ENCODE measurements at regions not wholly inside any gene's neighbourhood (a gene's known extent, or its start where the extent isn't known, plus 50 kb on each side); places are given as distances from the start of the nearest gene placed in this dataset.

GRCh38 chr2:35356332-35356731 is 999.2 kb upstream of the CRIM1 start (continued):
- TF ChIP-seq AR (CRISPR knock-in tag; IDR thresholded peaks at IDR 0.05) (no peak), NFE2L1 (CRISPR knock-in tag; IDR thresholded peaks at IDR 0.05) (no peak), ZNF232 (CRISPR knock-in tag; IDR thresholded peaks at IDR 0.05) (no peak), SMAD4 (CRISPR knock-in tag; IDR thresholded peaks at IDR 0.05) (no peak)

- peaks cover 29% of the 10 kb centered on the region for H3K9me3 Mint-ChIP-seq
- DNase-seq (ENCODE audit: low spot score) (no peak), ATAC-seq (no peak)
- H3K27ac Mint-ChIP-seq = no peak overlapping the region
- no peaks in the 10 kb centered on the region for H3K27me3 Mint-ChIP-seq (ENCODE audit: low read depth)
- no peaks in the 10 kb centered on the region for H3K4me1 Mint-ChIP-seq
- no peak overlapping the region for H3K4me3 Mint-ChIP-seq
- POLR2A ChIA-PET = interaction anchor here (0.6 kb wide), 1 partner anchor 962 kb away, joined by 4 read pairs; no protein-coding TSS in a partner anchor
- CTCF ChIA-PET = no interaction called here
- TF ChIP-seq ATF3 (CRISPR knock-in tag; conservative IDR thresholded peaks at IDR 0.05) (no peak), ZNF423 (CRISPR knock-in tag; IDR thresholded peaks at IDR 0.05) (no peak), ETV6 (CRISPR knock-in tag; IDR thresholded peaks at IDR 0.05) (no peak), NFE2L1 (CRISPR knock-in tag; IDR thresholded peaks at IDR 0.05) (no peak), MXD4 (CRISPR knock-in tag; IDR thresholded peaks at IDR 0.05; ENCODE audit: borderline replicate concordance) (no peak), IRF2 (CRISPR knock-in tag; IDR thresholded peaks at IDR 0.05; ENCODE audit: borderline replicate concordance, low read depth) (no peak), ZNF219 (CRISPR knock-in tag; IDR thresholded peaks at IDR 0.05; ENCODE audit: borderline replicate concordance) (no peak), ZSCAN18 (CRISPR knock-in tag; IDR thresholded peaks at IDR 0.05) (no peak), STAT6 (CRISPR knock-in tag; conservative IDR thresholded peaks at IDR 0.05; ENCODE audit: low read depth) (no peak), JAZF1 (CRISPR knock-in tag; IDR thresholded peaks at IDR 0.05) (no peak), ATF2 (CRISPR knock-in tag; IDR thresholded peaks at IDR 0.05; ENCODE audit: borderline replicate concordance, low read depth) (no peak), ELF4 (CRISPR knock-in tag; IDR thresholded peaks at IDR 0.05; ENCODE audit: low read depth) (no peak), CREM (CRISPR knock-in tag; IDR thresholded peaks at IDR 0.05) (no peak), EMX1 (CRISPR knock-in tag; IDR thresholded peaks at IDR 0.05) (no peak), ZNF232 (CRISPR knock-in tag; IDR thresholded peaks at IDR 0.05) (no peak), AFF4 (CRISPR knock-in tag; IDR thresholded peaks at IDR 0.05; ENCODE audit: borderline replicate concordance) (no peak), ZNF121 (CRISPR knock-in tag; IDR thresholded peaks at IDR 0.05) (no peak), CREB1 (CRISPR knock-in tag; IDR thresholded peaks at IDR 0.05) (no peak)
- H3K36me3 Mint-ChIP-seq = peaks cover 19% of the 10 kb centered on the region
Observed at GRCh38 chr2:35355056-35355455, 1000.5 kb upstream of the CRIM1 start.

Data from WTC11 (cell line).